Neural cell (in vitro differentiated cells): ENCODE measurements at regions not wholly inside any gene's neighbourhood (a gene's known extent, or its start where the extent isn't known, plus 50 kb on each side); places are given as distances from the start of the nearest gene placed in this dataset.

Experiments used
- H2AFZ ChIP-seq: fragments of 200-600, 300-800 bp; sonication (generic), shearing (Covaris generic); 2 replicates; pipeline ENCODE4 v1.6.0; 2014; ENCODE audit warnings: low read depth, mild to moderate bottlenecking, antibody characterized with exemption, low read length, moderate library complexity
- H3F3A ChIP-seq: fragments of 200-600 bp; shearing (Covaris generic); 2 replicates; pipeline ENCODE4 v1.6.1; 2016; ENCODE audit warnings: mild to moderate bottlenecking, moderate library complexity, mixed read lengths, antibody characterized with exemption, low read length; ENCODE audit not compliant: insufficient read depth, poor library complexity, severe bottlenecking
- H3K27ac ChIP-seq: fragments of 200-600, 300-800 bp; sonication (generic), shearing (Covaris generic); 2 replicates; pipeline ENCODE4 v1.5.1; 2014; ENCODE audit warnings: mild to moderate bottlenecking, low read length, moderate library complexity
- H3K27me3 ChIP-seq: fragments of 300-800, 200-600 bp; sonication (generic), shearing (Covaris generic); 2 replicates; pipeline ENCODE4 v1.6.0; 2014; ENCODE audit warnings: mild to moderate bottlenecking, low read depth, low read length, moderate library complexity; ENCODE audit not compliant: insufficient read depth
- H3K36me3 ChIP-seq: fragments of 300-800, 200-600 bp; sonication (generic), shearing (Covaris generic); 2 replicates; pipeline ENCODE4 v1.5.1; 2014; ENCODE audit warnings: mild to moderate bottlenecking, antibody characterized with exemption, low read length, moderate library complexity; ENCODE audit not compliant: insufficient read depth
- H3K4me2 ChIP-seq: fragments of 300-800, 200-600 bp; sonication (generic), shearing (Covaris generic); 2 replicates; pipeline ENCODE4 v1.6.0; 2014; ENCODE audit warnings: mild to moderate bottlenecking, low read length
- H3K4me3 ChIP-seq: fragments of 300-800, 200-600 bp; sonication (generic), shearing (Covaris generic); 2 replicates; pipeline ENCODE4 v1.5.1; 2014; ENCODE audit warnings: mild to moderate bottlenecking, low read length, moderate library complexity
- H3K79me2 ChIP-seq: fragments of 200-600 bp; shearing (Covaris generic); replicated peaks from 2 replicates; pipeline ENCODE4 v1.6.0; 2014; ENCODE audit warnings: mild to moderate bottlenecking, low read length, moderate library complexity; ENCODE audit not compliant: insufficient read depth
- H3K9ac ChIP-seq: fragments of 300-800, 200-600 bp; sonication (generic), shearing (Covaris generic); 2 replicates; pipeline ENCODE4 v1.6.1; 2016; ENCODE audit warnings: mild to moderate bottlenecking, low read length, mixed read lengths
- H3K9me2 ChIP-seq: fragments of 200-600 bp; shearing (Covaris generic); 2 replicates; pipeline ENCODE4 v1.6.1; 2016; ENCODE audit warnings: mild to moderate bottlenecking, low read length, mixed read lengths; ENCODE audit not compliant: insufficient read depth
- H3K9me3 ChIP-seq: fragments of 200-600, 300-800 bp; sonication (generic), shearing (Covaris generic); 2 replicates; pipeline ENCODE4 v1.6.1; 2016; ENCODE audit warnings: mild to moderate bottlenecking, mixed run types, low read length, moderate library complexity, mixed read lengths
- H4K20me1 ChIP-seq: fragments of 200-600 bp; shearing (Covaris generic); 2 replicates; pipeline ENCODE4 v1.6.1; 2016; ENCODE audit warnings: mild to moderate bottlenecking, mixed run types; ENCODE audit not compliant: insufficient read depth
- EP300 ChIP-seq: fragments of 450-650 bp; conservative IDR thresholded peaks from 2 replicates; pipeline ENCODE4 v1.6.1; 2014; ENCODE audit warnings: antibody characterized with exemption, mild to moderate bottlenecking, moderate library complexity; ENCODE audit not compliant: poor library complexity, severe bottlenecking
- EZH2 ChIP-seq: fragments of 200-600, 300-800 bp; shearing (Covaris generic), sonication (generic); IDR thresholded peaks from 2 replicates; pipeline ENCODE4 v1.6.1; 2014; ENCODE audit warnings: antibody characterized with exemption, low read length, borderline replicate concordance, mild to moderate bottlenecking; ENCODE audit not compliant: insufficient read depth, poor library complexity, severe bottlenecking
- MXI1 ChIP-seq: fragments of 450-650 bp; conservative IDR thresholded peaks from 2 replicates; pipeline ENCODE4 v1.6.1; 2014; ENCODE audit warnings: antibody characterized with exemption, mild to moderate bottlenecking; ENCODE audit not compliant: poor library complexity, severe bottlenecking
- POLR2AphosphoS5 ChIP-seq: IDR thresholded peaks from 2 replicates; pipeline ENCODE4 v1.6.1; 2012
- RAD21 ChIP-seq: fragments of 450-650 bp; conservative IDR thresholded peaks from 2 replicates; pipeline ENCODE4 v1.6.1; 2014; ENCODE audit warnings: antibody characterized with exemption, mild to moderate bottlenecking, moderate library complexity
- REST ChIP-seq: IDR thresholded peaks from 2 replicates; pipeline ENCODE4 v1.6.1; 2012; ENCODE audit warnings: borderline replicate concordance
- SMC3 ChIP-seq: fragments of 450-650 bp; conservative IDR thresholded peaks from 2 replicates; pipeline ENCODE4 v1.6.1; 2014; ENCODE audit warnings: antibody characterized with exemption, mild to moderate bottlenecking, moderate library complexity; ENCODE audit not compliant: poor library complexity
- TAF1 ChIP-seq: IDR thresholded peaks from 2 replicates; pipeline ENCODE4 v1.6.1; 2012; ENCODE audit warnings: low read depth
- TF ChIP-seq, protein P1 (sequence below): fragments of 450-650 bp; IDR thresholded peaks from 2 replicates; pipeline ENCODE4 v1.5.1; 2014; ENCODE audit warnings: antibody characterized with exemption, mild to moderate bottlenecking, moderate library complexity; ENCODE audit not compliant: poor library complexity, severe bottlenecking

GRCh38 chr11:95325777-95326258 lies 94.8 kb upstream of the SESN3 start:
- Histone ChIP-seq H3K4me2 (no peak overlapping the region), H3K9me2 (no peaks in the 10 kb centered on the region), H3K9me3 (no peaks in the 10 kb centered on the region), H3K9ac (no peak overlapping the region), H3K27me3 (no peaks in the 10 kb centered on the region), H4K20me1 (no peaks in the 10 kb centered on the region), H3K36me3 (no peaks in the 10 kb centered on the region), H3F3A (no peaks in the 10 kb centered on the region), H3K79me2 (no peaks in the 10 kb centered on the region), H2AFZ (no peak overlapping the region), H3K27ac (no peak overlapping the region), H3K4me3 (no peak overlapping the region)
- TF ChIP-seq REST (no peak), TAF1 (no peak), EP300 (no peak), RAD21 (no peak), POLR2AphosphoS5 (no peak), EZH2 (no peak)
- TF ChIP-seq, protein P1, sequence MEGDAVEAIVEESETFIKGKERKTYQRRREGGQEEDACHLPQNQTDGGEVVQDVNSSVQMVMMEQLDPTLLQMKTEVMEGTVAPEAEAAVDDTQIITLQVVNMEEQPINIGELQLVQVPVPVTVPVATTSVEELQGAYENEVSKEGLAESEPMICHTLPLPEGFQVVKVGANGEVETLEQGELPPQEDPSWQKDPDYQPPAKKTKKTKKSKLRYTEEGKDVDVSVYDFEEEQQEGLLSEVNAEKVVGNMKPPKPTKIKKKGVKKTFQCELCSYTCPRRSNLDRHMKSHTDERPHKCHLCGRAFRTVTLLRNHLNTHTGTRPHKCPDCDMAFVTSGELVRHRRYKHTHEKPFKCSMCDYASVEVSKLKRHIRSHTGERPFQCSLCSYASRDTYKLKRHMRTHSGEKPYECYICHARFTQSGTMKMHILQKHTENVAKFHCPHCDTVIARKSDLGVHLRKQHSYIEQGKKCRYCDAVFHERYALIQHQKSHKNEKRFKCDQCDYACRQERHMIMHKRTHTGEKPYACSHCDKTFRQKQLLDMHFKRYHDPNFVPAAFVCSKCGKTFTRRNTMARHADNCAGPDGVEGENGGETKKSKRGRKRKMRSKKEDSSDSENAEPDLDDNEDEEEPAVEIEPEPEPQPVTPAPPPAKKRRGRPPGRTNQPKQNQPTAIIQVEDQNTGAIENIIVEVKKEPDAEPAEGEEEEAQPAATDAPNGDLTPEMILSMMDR, result no peak

DNA sequence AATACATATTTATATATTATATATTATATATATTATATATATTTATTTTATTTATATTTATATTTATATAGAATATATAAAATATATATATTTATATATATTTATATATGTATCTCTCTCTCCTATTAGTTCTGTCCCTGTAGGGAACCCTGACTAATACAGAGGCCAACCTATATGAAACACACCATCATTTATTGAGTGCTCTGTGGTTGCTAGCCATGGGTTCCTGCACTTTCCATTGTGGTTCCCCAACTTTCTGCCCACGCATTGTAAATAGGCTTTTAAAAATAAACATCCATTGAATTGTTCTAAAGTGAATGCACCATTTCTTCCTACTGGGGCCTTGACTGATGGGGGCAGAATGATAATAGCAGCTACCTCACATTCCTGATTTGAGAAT lies 93.8 kb upstream of the SESN3 start:
- H3K27ac ChIP-seq, result no peak overlapping the region
- no peaks in the 10 kb centered on the region for H3K79me2 ChIP-seq
- no peaks in the 10 kb centered on the region for H3K27me3 ChIP-seq
- H3K9me2 ChIP-seq, result no peaks in the 10 kb centered on the region
- no peak overlapping the region for H2AFZ ChIP-seq
- H3K4me3 ChIP-seq, result no peak overlapping the region
- no peaks in the 10 kb centered on the region for H3F3A ChIP-seq
- H3K4me2 ChIP-seq, result no peak overlapping the region
- no peaks in the 10 kb centered on the region for H3K36me3 ChIP-seq
- no peak overlapping the region for H3K9ac ChIP-seq
- TF ChIP-seq EZH2 (no peak), EP300 (no peak), MXI1 (no peak), TAF1 (no peak), RAD21 (no peak), REST (no peak), POLR2AphosphoS5 (no peak), SMC3 (no peak)
- TF ChIP-seq, protein P1, result no peak
- no peaks in the 10 kb centered on the region for H4K20me1 ChIP-seq
- no peaks in the 10 kb centered on the region for H3K9me3 ChIP-seq
